Fibroblast of lung (primary cell): ENCODE measurements at regions not wholly inside any gene's neighbourhood (a gene's known extent, or its start where the extent isn't known, plus 50 kb on each side); places are given as distances from the start of the nearest gene placed in this dataset.

Source experiments
- EZH2 ChIP-seq: IDR thresholded peaks from 2 replicates; pipeline ENCODE4 v1.5.1; 2012; ENCODE audit warnings: low read length, control low read depth, mild to moderate bottlenecking; ENCODE audit errors: missing control alignments
- TF ChIP-seq, protein P1 (sequence below), 2 donors: IDR thresholded peaks in 1 of 2; conservative IDR thresholded peaks in 1 of 2; 1 replicate in 1 of 2; 2 replicates in 1 of 2; pipeline ENCODE4 v1.5.1; 2011 to 2012; ENCODE audit warnings: low read length in 2 of 2, control low read depth in 1 of 2, inconsistent platforms in 1 of 2, low read depth in 1 of 2, mild to moderate bottlenecking in 1 of 2

DNA sequence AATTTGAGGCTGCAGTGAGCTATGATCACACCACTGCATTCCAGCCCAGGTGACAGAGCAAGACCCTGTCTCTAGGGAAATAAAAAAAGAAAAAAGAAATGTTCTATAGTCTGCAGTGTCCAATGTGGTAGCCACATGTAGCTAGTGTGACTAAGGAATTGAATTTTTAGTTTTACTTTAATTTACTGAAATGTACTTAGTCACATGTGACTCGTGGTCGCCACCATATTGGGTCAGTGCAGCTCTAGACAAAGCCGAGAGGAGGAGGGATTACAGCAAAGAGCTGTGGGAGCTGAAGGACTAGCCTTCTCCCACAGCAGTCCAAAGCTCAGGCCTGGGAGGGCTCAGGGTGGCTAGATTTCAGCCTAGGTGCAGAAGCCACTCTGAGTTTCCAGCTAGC is 65.9 kb upstream of the NTRK3 start:
- TF ChIP-seq, protein P1, sequence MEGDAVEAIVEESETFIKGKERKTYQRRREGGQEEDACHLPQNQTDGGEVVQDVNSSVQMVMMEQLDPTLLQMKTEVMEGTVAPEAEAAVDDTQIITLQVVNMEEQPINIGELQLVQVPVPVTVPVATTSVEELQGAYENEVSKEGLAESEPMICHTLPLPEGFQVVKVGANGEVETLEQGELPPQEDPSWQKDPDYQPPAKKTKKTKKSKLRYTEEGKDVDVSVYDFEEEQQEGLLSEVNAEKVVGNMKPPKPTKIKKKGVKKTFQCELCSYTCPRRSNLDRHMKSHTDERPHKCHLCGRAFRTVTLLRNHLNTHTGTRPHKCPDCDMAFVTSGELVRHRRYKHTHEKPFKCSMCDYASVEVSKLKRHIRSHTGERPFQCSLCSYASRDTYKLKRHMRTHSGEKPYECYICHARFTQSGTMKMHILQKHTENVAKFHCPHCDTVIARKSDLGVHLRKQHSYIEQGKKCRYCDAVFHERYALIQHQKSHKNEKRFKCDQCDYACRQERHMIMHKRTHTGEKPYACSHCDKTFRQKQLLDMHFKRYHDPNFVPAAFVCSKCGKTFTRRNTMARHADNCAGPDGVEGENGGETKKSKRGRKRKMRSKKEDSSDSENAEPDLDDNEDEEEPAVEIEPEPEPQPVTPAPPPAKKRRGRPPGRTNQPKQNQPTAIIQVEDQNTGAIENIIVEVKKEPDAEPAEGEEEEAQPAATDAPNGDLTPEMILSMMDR (conservative IDR thresholded peaks at IDR 0.05 in 1 of 2, IDR thresholded peaks at IDR 0.05 in 1 of 2; ENCODE audit: low read depth in 1 of 2, low read length in 2 of 2), result no peak
- no peak for TF ChIP-seq EZH2
